SJCRH30 (cell line): ENCODE measurements at regions not wholly inside any gene's neighbourhood (a gene's known extent, or its start where the extent isn't known, plus 50 kb on each side); places are given as distances from the start of the nearest gene placed in this dataset.
"Not testable (repeated sequence)": the region's sequence is repeated elsewhere in the genome, so short reads cannot be mapped to it uniquely, and the experiment has no call there.

Source experiments
- DNase-seq, 2 experiments: peaks; one replicate each; pipeline ENCODE4 v3.0.0-alpha.2; 2015 to 2020
- H3K27ac ChIP-seq: fragments of 250-450 bp; sonication (Bioruptor Pico); 2 replicates; pipeline ENCODE4 v1.5.1; 2020; ENCODE audit warnings: mild to moderate bottlenecking, moderate library complexity
- H3K27me3 ChIP-seq: fragments of 250-450 bp; sonication (Bioruptor Pico); 2 replicates; pipeline ENCODE4 v1.5.1; 2020; ENCODE audit warnings: mild to moderate bottlenecking, moderate library complexity
- H3K36me3 ChIP-seq: fragments of 250-450 bp; sonication (Bioruptor Pico); 2 replicates; pipeline ENCODE4 v1.5.1; 2020; ENCODE audit warnings: mild to moderate bottlenecking, moderate library complexity
- H3K4me1 ChIP-seq: fragments of 250-450 bp; sonication (Bioruptor Pico); 2 replicates; pipeline ENCODE4 v1.5.1; 2020; ENCODE audit warnings: mild to moderate bottlenecking, moderate library complexity
- H3K4me3 ChIP-seq: fragments of 250-450 bp; sonication (Bioruptor Pico); 2 replicates; pipeline ENCODE4 v1.5.1; 2020; ENCODE audit warnings: mild to moderate bottlenecking, moderate library complexity
- H3K9me3 ChIP-seq: fragments of 250-450 bp; sonication (Bioruptor Pico); replicated peaks from 2 replicates; pipeline ENCODE4 v1.5.1; 2020; ENCODE audit warnings: mild to moderate bottlenecking, moderate library complexity

- Histone ChIP-seq H3K4me1 (no peaks in the 10 kb centered on the region), H3K9me3 (no peaks in the 10 kb centered on the region), H3K27ac (no peak overlapping the region), H3K4me3 (no peak overlapping the region), H3K27me3 (no peaks in the 10 kb centered on the region), H3K36me3 (no peaks in the 10 kb centered on the region)
- DNase-seq: no peak
Observed at GRCh38 chr3:82473864-82474541, 712.6 kb upstream of the GBE1 start.

GRCh38 chr3:82467051-82467450, 705.6 kb upstream of the GBE1 start:
- no peak for DNase-seq
- Histone ChIP-seq H3K27ac (no peak overlapping the region), H3K9me3 (no peaks in the 10 kb centered on the region), H3K4me1 (no peaks in the 10 kb centered on the region), H3K27me3 (no peaks in the 10 kb centered on the region), H3K36me3 (no peaks in the 10 kb centered on the region), H3K4me3 (no peak overlapping the region)

GRCh38 chr3:82462977-82463376, 701.5 kb upstream of the GBE1 start:
- Histone ChIP-seq H3K27me3 (no peaks in the 10 kb centered on the region), H3K27ac (no peak overlapping the region), H3K4me3 (no peak overlapping the region), H3K36me3 (no peaks in the 10 kb centered on the region), H3K4me1 (no peaks in the 10 kb centered on the region), H3K9me3 (no peaks in the 10 kb centered on the region)
- peak in 1 of 2 experiments; percentile 3 for DNase-seq

- Histone ChIP-seq H3K4me1 (no peaks in the 10 kb centered on the region), H3K27ac (no peak overlapping the region)
Observed at GRCh38 chr3:82461049-82461889, 699.8 kb upstream of the GBE1 start.

GRCh38 chr3:82448320-82448719, 686.9 kb upstream of the GBE1 start:
- Histone ChIP-seq H3K9me3 (no peaks in the 10 kb centered on the region), H3K4me3 (no peak overlapping the region), H3K36me3 (no peaks in the 10 kb centered on the region), H3K27me3 (no peaks in the 10 kb centered on the region), H3K27ac (no peak overlapping the region), H3K4me1 (no peaks in the 10 kb centered on the region)
- no peak for DNase-seq

More at GRCh38 chr3:82461049-82461889, 699.8 kb upstream of the GBE1 start:
- Histone ChIP-seq H3K9me3 (no peaks in the 10 kb centered on the region), H3K4me3 (no peak overlapping the region), H3K36me3 (no peaks in the 10 kb centered on the region), H3K27me3 (no peaks in the 10 kb centered on the region)
- DNase-seq: no peak

GRCh38 chr3:82428821-82429220, 667.4 kb upstream of the GBE1 start:
- H3K9me3 ChIP-seq, H3K4me1 ChIP-seq, H3K4me3 ChIP-seq, H3K27ac ChIP-seq, DNase-seq, H3K27me3 ChIP-seq, H3K36me3 ChIP-seq: not testable (repeated sequence)

GRCh38 chr3:82424031-82424339, 662.5 kb upstream of the GBE1 start:
- no peak overlapping the region for H3K4me3 ChIP-seq

GRCh38 chr3:82423268-82424030, 662.0 kb upstream of the GBE1 start:
- no peak overlapping the region for H3K4me3 ChIP-seq
- H3K4me1 ChIP-seq: no peaks in the 10 kb centered on the region
- no peaks in the 10 kb centered on the region for H3K36me3 ChIP-seq
- no peaks in the 10 kb centered on the region for H3K27me3 ChIP-seq
- no peak overlapping the region for H3K27ac ChIP-seq
- no peak for DNase-seq
- no peaks in the 10 kb centered on the region for H3K9me3 ChIP-seq

More at GRCh38 chr3:82424031-82424339, 662.5 kb upstream of the GBE1 start:
- Histone ChIP-seq H3K9me3 (no peaks in the 10 kb centered on the region), H3K27me3 (no peaks in the 10 kb centered on the region), H3K27ac (no peak overlapping the region), H3K36me3 (no peaks in the 10 kb centered on the region), H3K4me1 (no peaks in the 10 kb centered on the region)
- no peak for DNase-seq

- Histone ChIP-seq H3K9me3 (no peaks in the 10 kb centered on the region), H3K36me3 (no peaks in the 10 kb centered on the region), H3K4me1 (no peaks in the 10 kb centered on the region), H3K27me3 (no peaks in the 10 kb centered on the region), H3K27ac (no peak overlapping the region), H3K4me3 (no peak overlapping the region)
- no peak for DNase-seq
Observed at GRCh38 chr3:82416830-82417229, 655.4 kb upstream of the GBE1 start.

- Histone ChIP-seq H3K27ac (no peak overlapping the region), H3K9me3 (no peaks in the 10 kb centered on the region), H3K4me3 (no peak overlapping the region), H3K4me1 (no peaks in the 10 kb centered on the region), H3K27me3 (no peaks in the 10 kb centered on the region), H3K36me3 (no peaks in the 10 kb centered on the region)
- DNase-seq: no peak
Observed at GRCh38 chr3:82416349-82416748, 654.9 kb upstream of the GBE1 start.

GRCh38 chr3:82413171-82413570, 651.7 kb upstream of the GBE1 start:
- Histone ChIP-seq H3K27ac (no peak overlapping the region), H3K4me3 (no peak overlapping the region), H3K4me1 (no peaks in the 10 kb centered on the region), H3K27me3 (no peaks in the 10 kb centered on the region), H3K36me3 (no peaks in the 10 kb centered on the region), H3K9me3 (no peaks in the 10 kb centered on the region)
- DNase-seq: no peak

GRCh38 chr3:82410366-82410765, 648.9 kb upstream of the GBE1 start:
- DNase-seq: no peak

GRCh38 chr3:82409842-82410241, 648.4 kb upstream of the GBE1 start:
- no peaks in the 10 kb centered on the region for H3K36me3 ChIP-seq
- no peaks in the 10 kb centered on the region for H3K9me3 ChIP-seq
- H3K27ac ChIP-seq: no peak overlapping the region
- no peaks in the 10 kb centered on the region for H3K4me1 ChIP-seq
- no peaks in the 10 kb centered on the region for H3K27me3 ChIP-seq
- no peak for DNase-seq
- no peak overlapping the region for H3K4me3 ChIP-seq

More at GRCh38 chr3:82410366-82410765, 648.9 kb upstream of the GBE1 start:
- Histone ChIP-seq H3K27ac (no peak overlapping the region), H3K27me3 (no peaks in the 10 kb centered on the region), H3K4me3 (no peak overlapping the region), H3K4me1 (no peaks in the 10 kb centered on the region), H3K9me3 (no peaks in the 10 kb centered on the region), H3K36me3 (no peaks in the 10 kb centered on the region)

GRCh38 chr3:82392203-82392775, 630.8 kb upstream of the GBE1 start:
- H3K4me1 ChIP-seq: no peaks in the 10 kb centered on the region
- no peaks in the 10 kb centered on the region for H3K27me3 ChIP-seq
- no peaks in the 10 kb centered on the region for H3K36me3 ChIP-seq
- H3K27ac ChIP-seq: no peak overlapping the region
- no peaks in the 10 kb centered on the region for H3K9me3 ChIP-seq
- H3K4me3 ChIP-seq: no peak overlapping the region
- DNase-seq: no peak

- H3K4me3 ChIP-seq: no peak overlapping the region
- DNase-seq: no peak
Observed at GRCh38 chr3:82390868-82391267, 629.4 kb upstream of the GBE1 start.

More at GRCh38 chr3:82390868-82391267, 629.4 kb upstream of the GBE1 start:
- H3K36me3 ChIP-seq: no peaks in the 10 kb centered on the region
- H3K9me3 ChIP-seq: no peaks in the 10 kb centered on the region
- H3K4me1 ChIP-seq: no peaks in the 10 kb centered on the region
- no peaks in the 10 kb centered on the region for H3K27me3 ChIP-seq
- H3K27ac ChIP-seq: no peak overlapping the region
